AG08396 (cell line): ENCODE measurements at regions not wholly inside any gene's neighbourhood (a gene's known extent, or its start where the extent isn't known, plus 50 kb on each side); places are given as distances from the start of the nearest gene placed in this dataset.

ENCODE experiments used
- DNase-seq: peaks from one replicate; pipeline ENCODE4 v3.0.0; 2012; ENCODE audit warnings: low spot score, mixed read lengths

DNA sequence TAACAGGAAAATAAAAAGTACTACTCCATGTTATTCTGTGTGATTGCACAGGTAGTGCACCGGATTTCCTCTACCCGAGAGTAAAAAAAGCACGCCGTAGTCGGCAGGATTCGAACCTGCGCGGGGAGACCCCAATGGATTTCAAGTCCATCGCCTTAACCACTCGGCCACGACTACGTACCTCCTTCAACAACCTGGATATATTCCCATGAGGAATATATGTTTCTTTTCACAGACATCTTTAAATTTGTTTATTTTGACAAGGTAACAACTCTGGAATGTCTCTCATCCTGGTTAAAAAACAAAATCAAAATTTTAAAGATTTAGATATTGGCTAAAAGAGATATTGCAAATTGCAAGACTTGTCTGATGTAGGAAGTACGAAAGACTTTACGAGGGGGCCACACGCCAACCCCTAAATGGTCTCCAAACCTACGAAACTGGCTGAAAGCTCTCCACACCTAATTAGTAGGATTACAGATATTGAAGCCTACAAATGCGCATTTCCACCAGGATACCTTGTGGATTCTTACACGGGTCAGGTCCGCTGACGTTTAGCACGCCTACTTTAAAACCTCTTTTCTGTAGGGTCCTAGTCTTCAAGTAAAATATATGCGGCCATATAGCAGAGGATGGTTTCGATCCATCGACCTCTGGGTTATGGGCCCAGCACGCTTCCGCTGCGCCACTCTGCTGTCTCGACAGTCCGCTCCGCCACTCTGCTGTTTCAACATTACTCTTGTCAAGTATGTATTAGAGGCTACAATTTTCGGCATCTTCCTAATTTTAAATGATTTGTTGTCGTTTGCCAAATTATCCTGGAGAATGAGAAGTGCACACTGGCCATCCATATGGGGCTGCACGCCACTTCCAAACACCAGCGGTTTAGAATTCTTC is 52.2 kb upstream of the BTN3A2 start:
- no peak for DNase-seq
